Heart left ventricle (tissue), 13 donors: ENCODE measurements at regions not wholly inside any gene's neighbourhood (a gene's known extent, or its start where the extent isn't known, plus 50 kb on each side); places are given as distances from the start of the nearest gene placed in this dataset.

Experiments
- CTCF ChIP-seq, 12 donors: fragments of 200-600 bp; sonication (generic) in 4 of 12; IDR thresholded peaks; one replicate each; pipeline versions ENCODE4 v1.5.0 to v1.8.0; 2018 to 2022; ENCODE audit warnings: antibody characterized with exemption in 12 of 12, mild to moderate bottlenecking in 5 of 12
- POLR2A ChIP-seq, 2 donors: fragments of 450-650 bp; IDR thresholded peaks; one replicate each; pipeline ENCODE4 v1.6.1; 2017; ENCODE audit warnings: antibody characterized with exemption in 2 of 2, mild to moderate bottlenecking in 2 of 2, moderate library complexity in 2 of 2
- donor health status: ischemic (EF 13 %, LVEDD 7.1; RV severe dilation, severe dysfunction).
- donor health status: DM: no; HTN: yes; CAD: no.
- donor health status: DM: no; HTN: no; CAD: no.
- donor health status: ischemic (EF 25% LVEDD 6.9; RV normal size, moderate dysfunction).
- donor health status: ischemic (EF 25% LVEDD 5.7; RV mildly dilated, moderate dysfunction).
- donor health status: ischemic (EF 35%, LVEDD 5.7; RV mildly dilated, moderate dysfunction).
- donor health status: nonischemic (EF 11% LVEDD 7.7; RV severe dilation, severe dysfunction).
- donor health status: DM: yes; HTN: yes; CAD: no.
- donor health status: PGD.
- donor health status: ischemic (EF 29% LVEDD 5.4; RV normal size, mild dysfunction).
- donor health status: nonischemic (EF 23%, LVEDD 6.1; RV moderate dilation, normal function).

GRCh38 chr7:83212883-83213282, 50.2 kb upstream of the PCLO start:
- TF ChIP-seq CTCF (IDR thresholded peaks at IDR 0.05), result no peak
- TF ChIP-seq POLR2A (IDR thresholded peaks at IDR 0.05), result no peak
